Activated naive CD8-positive, alpha-beta T cell (primary cell): ENCODE measurements at regions not wholly inside any gene's neighbourhood (a gene's known extent, or its start where the extent isn't known, plus 50 kb on each side); places are given as distances from the start of the nearest gene placed in this dataset.

Experiments used
- H3K27ac Mint-ChIP-seq: one replicate; pipeline ENCODE4 v1.8.0; 2021; ENCODE audit warnings: mixed read lengths
- H3K27me3 Mint-ChIP-seq: one replicate; pipeline ENCODE4 v1.8.0; 2021; ENCODE audit warnings: mixed read lengths
- H3K36me3 Mint-ChIP-seq: one replicate; pipeline ENCODE4 v1.8.0; 2021; ENCODE audit warnings: mixed read lengths
- H3K4me1 Mint-ChIP-seq: one replicate; pipeline ENCODE4 v1.8.0; 2021; ENCODE audit warnings: low read depth, mixed read lengths
- H3K4me3 Mint-ChIP-seq: one replicate; pipeline ENCODE4 v1.8.0; 2021; ENCODE audit warnings: mild to moderate bottlenecking, mixed read lengths
- H3K9me3 Mint-ChIP-seq: one replicate; pipeline ENCODE4 v1.8.0; 2021; ENCODE audit warnings: low read depth, mixed read lengths

DNA sequence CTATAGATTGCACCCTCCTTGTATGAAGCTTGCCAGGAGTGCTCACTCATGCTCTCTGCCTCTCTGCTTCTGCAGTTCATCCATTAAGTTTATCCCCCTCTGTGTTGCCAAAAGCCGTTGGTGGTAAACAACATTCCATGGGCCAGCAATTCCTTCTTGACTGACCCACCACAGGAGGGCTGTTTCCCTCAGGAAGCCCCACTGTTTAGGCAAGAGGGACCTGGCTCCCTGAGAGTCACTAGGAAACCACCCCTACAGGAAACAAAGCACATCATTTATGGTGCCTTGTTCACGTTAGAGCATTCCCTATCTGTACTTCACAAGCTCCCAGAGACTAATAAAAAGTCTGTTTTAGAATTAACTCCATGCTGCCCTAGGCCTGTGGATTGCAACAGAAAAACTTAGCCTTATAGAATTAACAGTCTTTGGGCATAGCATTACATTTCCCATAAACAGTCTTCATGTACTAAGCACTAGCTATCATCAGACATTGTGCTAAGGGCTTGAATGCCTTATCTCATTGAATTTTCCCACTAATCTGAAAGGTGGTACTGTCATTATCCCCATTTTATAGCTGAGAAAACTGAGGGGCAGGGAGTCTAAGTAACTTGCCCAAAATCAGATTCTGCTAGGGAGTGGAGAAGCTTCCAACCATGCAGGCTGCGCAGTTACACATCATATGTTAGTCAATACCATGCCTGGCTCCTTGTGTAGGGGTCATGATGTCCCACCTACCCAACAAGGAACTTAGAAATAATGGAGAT lies 149.9 kb downstream of the SHQ1 start:
- Mint-ChIP-seq H3K4me1 (peaks cover 2% of the 10 kb centered on the region), H3K27ac (no peak overlapping the region), H3K9me3 (no peaks in the 10 kb centered on the region), H3K36me3 (no peaks in the 10 kb centered on the region), H3K27me3 (no peaks in the 10 kb centered on the region), H3K4me3 (no peak overlapping the region)

DNA sequence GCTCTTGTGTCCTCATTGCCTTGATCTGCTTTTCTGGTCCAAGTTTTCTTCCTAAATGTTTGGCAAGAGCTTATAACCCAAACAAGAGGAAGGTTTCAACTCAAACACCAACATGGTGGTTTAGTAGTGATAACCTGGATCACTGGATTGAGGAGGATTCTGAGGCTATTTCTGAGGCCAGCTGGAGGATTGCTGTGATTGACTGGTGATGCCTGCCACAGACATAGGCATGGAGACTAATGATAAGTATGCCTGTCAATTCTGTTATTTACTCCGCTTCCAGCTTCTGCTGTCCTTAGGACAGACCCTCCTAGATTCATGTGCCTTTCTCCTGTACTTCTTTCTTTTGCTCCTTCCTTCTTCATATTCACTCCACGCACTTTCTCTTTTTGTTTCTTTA lies 150.5 kb downstream of the SHQ1 start:
- H3K27me3 Mint-ChIP-seq: no peaks in the 10 kb centered on the region
- H3K36me3 Mint-ChIP-seq: no peaks in the 10 kb centered on the region
- no peaks in the 10 kb centered on the region for H3K9me3 Mint-ChIP-seq
- peaks cover 2% of the 10 kb centered on the region for H3K4me1 Mint-ChIP-seq
- H3K4me3 Mint-ChIP-seq: no peak overlapping the region
- H3K27ac Mint-ChIP-seq: no peak overlapping the region

DNA sequence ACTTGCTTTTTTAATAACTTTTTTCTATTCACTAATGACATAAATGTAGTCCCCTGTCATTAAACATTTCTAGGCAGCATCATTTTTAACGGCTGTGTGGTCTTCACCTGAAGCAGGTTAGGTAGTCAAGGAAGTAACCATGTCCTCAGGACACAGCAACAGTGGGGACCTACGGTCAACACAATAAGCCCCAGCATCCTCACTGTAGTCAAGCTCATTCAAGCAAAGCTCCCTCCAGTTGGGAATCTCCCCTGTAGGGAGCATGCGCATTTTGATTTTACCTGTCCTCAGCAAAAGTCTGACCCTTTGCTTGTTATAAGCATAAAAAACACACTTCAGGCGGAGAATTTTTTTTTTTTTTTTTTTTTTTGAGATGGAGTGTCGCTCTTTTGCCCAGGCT lies 151.4 kb downstream of the SHQ1 start:
- Mint-ChIP-seq H3K4me1 (peaks cover 2% of the 10 kb centered on the region), H3K36me3 (no peaks in the 10 kb centered on the region), H3K27ac (no peak overlapping the region), H3K9me3 (no peaks in the 10 kb centered on the region), H3K4me3 (no peak overlapping the region), H3K27me3 (no peaks in the 10 kb centered on the region)

DNA sequence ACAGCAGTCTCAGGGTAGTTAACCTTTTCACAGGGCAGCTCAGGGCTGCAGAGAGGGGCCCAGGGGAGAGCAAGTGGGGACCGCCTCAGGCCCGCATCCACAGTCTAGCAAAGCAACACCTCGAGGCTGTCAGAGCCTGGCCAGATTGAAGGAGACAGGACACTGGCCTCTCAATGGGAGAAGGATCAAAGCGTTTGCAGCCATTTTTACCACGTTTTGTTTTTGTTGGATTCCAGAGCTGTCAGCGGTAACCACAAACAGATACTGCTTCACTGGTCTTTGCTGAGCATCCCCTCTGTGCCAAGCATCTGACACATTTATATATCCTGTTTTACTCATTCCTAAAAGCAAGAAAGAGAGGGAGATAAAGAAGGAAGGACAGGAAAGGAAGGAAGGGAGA lies 153.8 kb downstream of the SHQ1 start:
- no peaks in the 10 kb centered on the region for H3K36me3 Mint-ChIP-seq
- no peaks in the 10 kb centered on the region for H3K9me3 Mint-ChIP-seq
- no peaks in the 10 kb centered on the region for H3K27me3 Mint-ChIP-seq
- no peaks in the 10 kb centered on the region for H3K4me1 Mint-ChIP-seq
- no peak overlapping the region for H3K4me3 Mint-ChIP-seq
- H3K27ac Mint-ChIP-seq: no peak overlapping the region

DNA sequence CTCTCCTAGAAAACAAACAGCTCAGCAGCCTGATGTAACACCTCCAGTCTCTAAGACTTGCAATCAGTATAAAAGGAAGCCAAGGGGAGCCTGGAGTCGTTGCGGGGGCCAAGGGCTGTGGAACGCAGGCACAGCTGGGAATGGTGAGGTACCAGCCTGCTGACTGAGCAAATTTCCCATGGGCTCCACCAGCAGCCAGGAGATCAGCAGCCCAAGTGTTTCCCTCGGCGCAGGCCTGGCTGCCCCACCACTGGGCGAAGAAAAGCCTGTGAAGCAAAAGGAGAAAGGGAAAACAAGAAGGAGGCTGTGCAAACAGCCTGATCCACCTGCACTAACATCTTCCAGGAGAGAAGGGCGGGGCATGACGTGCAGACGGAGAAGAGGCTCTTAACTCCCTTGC lies 155.3 kb downstream of the SHQ1 start:
- H3K4me1 Mint-ChIP-seq: no peaks in the 10 kb centered on the region
- H3K36me3 Mint-ChIP-seq: no peaks in the 10 kb centered on the region
- no peak overlapping the region for H3K4me3 Mint-ChIP-seq
- no peaks in the 10 kb centered on the region for H3K27me3 Mint-ChIP-seq
- H3K9me3 Mint-ChIP-seq: no peaks in the 10 kb centered on the region
- no peak overlapping the region for H3K27ac Mint-ChIP-seq

DNA sequence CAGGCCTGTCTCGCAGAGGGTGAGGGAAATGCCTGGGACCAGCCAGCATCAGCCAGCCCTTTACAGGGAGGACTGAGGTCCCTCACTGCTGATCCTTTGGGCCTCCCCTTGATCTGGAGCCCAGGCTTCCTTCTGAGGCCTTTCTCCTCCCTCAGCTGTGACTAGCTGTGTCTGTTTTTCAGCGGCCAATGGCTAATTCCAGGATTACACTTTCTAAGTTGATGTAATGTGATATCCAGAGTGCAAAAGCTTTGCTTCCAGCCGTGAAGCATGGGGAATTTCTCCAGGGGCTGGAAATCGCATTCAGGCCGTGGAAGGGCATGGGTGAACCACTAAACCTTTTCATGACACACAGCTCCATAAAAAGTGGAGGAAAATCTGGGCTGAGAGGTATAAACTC lies 157.6 kb downstream of the SHQ1 start:
- Mint-ChIP-seq H3K4me3 (no peak overlapping the region), H3K27ac (no peak overlapping the region), H3K27me3 (no peaks in the 10 kb centered on the region), H3K36me3 (no peaks in the 10 kb centered on the region), H3K9me3 (no peaks in the 10 kb centered on the region), H3K4me1 (no peaks in the 10 kb centered on the region)

DNA sequence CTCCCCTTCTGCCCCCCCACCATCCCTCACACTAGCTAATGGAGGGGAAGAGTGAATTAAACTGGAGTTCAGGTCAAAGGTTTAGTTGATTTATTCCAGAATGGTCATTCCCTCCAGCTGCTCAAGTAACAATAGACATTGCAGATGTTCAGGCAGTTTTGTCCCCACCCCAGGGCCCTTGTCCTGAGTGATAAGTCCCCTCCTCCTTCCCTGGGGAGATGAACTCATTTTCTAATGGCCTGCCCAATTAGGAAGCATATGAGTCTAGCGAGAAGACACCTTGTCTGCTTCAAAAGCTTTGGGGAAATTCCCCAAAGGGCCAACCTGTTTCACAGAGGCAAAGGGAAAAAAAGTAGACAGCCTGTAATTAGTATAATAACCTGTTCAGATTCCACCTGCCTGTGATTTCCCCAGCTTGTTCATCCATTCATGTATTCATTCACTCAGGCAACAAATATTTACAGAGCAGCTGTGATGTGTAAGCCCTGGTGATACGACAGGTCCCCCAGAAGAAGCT lies 165.3 kb downstream of the SHQ1 start:
- H3K27ac Mint-ChIP-seq: no peak overlapping the region
- H3K4me1 Mint-ChIP-seq: no peaks in the 10 kb centered on the region
- no peaks in the 10 kb centered on the region for H3K9me3 Mint-ChIP-seq
- H3K4me3 Mint-ChIP-seq: no peak overlapping the region
- H3K36me3 Mint-ChIP-seq: peaks cover 3% of the 10 kb centered on the region
- no peaks in the 10 kb centered on the region for H3K27me3 Mint-ChIP-seq

DNA sequence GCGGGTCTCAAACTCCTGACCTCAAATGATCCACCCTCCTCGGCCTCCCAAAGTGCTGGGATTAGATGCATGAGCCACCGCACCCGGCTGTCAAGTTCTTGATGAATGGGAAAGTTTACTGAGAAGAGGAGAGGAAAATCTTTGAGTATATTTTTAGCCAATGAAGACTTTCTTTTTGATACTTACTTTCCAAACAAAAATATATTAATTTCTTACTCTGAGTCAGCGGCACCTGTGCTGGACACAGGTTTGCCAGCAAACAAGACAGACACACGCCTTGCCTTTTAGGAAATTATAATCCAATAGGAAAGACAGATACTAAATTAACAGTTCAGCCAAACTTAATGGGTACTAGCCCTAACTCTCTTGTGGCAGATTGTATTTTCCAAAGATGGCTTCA lies 166.6 kb downstream of the SHQ1 start:
- Mint-ChIP-seq H3K4me1 (no peaks in the 10 kb centered on the region), H3K27ac (no peak overlapping the region), H3K36me3 (peaks cover 3% of the 10 kb centered on the region), H3K9me3 (no peaks in the 10 kb centered on the region), H3K4me3 (no peak overlapping the region), H3K27me3 (no peaks in the 10 kb centered on the region)

DNA sequence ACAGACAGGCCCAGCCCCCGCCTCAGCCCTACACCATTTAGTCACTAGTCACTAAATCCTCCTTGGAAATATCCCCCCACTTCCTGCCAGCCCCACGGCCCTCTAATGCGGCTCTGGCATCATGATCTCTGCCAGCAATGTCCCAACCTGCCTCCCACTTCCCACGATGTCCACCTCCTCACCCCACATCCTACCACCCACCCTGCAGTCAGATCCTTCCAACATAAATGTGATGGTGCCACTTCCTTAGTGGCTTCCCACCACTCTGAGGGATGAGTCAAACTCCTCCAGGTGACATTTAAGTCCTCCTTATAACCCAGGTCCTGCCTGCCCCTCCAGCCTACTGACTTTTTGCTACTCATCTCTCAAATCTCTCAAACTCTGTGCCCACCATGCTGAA lies 167.5 kb downstream of the SHQ1 start:
- Mint-ChIP-seq H3K27ac (no peak overlapping the region), H3K36me3 (peaks cover 3% of the 10 kb centered on the region), H3K27me3 (no peaks in the 10 kb centered on the region), H3K4me1 (no peaks in the 10 kb centered on the region), H3K9me3 (no peaks in the 10 kb centered on the region), H3K4me3 (no peak overlapping the region)

DNA sequence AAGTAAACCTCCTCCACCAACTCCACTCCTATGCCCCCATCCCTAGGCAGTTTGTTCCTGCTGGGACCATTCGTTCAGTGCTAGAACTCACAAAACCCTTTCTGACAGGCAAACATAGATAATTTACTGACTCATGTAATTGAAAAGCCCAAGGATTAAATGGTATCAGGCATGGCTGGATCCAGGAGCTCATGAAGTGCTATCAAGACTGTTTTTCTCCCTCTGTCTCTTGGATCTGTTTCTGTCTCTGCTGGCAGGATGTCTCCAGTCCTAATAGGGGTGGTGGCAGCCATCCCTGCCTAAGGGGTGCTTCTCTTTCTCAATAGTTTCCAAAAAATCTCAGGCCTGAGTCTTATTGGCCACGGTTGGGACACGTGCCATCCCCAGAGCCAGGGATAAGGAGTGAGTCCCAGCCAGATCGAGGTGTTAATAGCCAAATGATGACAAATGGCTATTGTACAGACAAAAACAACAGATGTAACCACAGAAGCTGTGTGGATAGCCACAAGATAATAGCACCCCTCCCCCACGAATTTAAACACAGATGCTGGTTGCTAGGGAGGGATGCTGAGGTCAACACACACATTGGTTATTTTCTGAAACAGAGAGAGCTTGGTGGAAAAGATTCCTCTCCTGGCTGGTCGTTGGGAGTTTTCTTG lies 168.6 kb downstream of the SHQ1 start:
- Mint-ChIP-seq H3K27ac (no peak overlapping the region), H3K27me3 (no peaks in the 10 kb centered on the region), H3K36me3 (peaks cover 3% of the 10 kb centered on the region)

DNA sequence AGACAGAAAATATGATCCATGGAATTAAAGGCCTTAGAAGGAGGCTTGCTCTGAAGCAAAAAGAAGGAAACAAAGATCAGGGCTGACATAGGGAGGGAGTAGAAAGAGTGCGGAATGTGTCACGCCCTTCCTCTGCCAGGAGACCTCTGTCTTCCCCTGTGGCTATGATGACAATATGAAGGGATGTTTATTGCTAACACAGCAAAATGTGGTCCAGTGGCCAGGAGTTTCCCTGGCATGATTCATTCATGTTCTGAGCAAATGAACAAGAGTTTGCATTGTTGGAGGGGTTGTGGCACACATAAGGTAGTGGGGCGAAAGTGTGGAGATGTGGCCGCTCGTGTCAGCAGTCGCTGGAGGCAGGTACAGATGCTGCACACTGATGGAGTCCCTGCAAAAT lies 169.4 kb downstream of the SHQ1 start:
- no peak overlapping the region for H3K27ac Mint-ChIP-seq
- no peaks in the 10 kb centered on the region for H3K27me3 Mint-ChIP-seq
- no peak overlapping the region for H3K4me3 Mint-ChIP-seq

More for the DNA sequence above, 168.6 kb downstream of the SHQ1 start:
- Mint-ChIP-seq H3K9me3 (no peaks in the 10 kb centered on the region), H3K4me1 (no peaks in the 10 kb centered on the region), H3K4me3 (no peak overlapping the region)

DNA sequence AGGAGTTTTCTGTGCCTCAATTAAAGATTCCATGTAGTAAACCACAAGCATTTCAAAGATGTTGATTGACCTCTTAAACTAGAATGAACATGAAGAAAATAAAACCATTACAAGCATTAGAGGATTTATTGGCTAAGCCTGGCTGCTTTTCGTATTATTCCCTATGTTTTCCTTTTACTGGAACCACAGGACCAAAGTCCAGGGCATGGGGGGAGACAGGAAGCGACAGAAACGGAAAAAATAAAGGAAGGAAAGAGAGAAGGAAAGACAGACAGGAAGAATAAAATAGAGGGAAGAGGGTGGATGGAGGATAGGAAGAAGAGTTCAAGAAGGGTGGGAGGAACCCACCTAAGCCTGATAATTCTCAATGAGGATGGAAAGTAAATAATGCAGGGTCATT lies 169.9 kb downstream of the SHQ1 start:
- Mint-ChIP-seq H3K4me1 (no peaks in the 10 kb centered on the region), H3K4me3 (no peak overlapping the region), H3K27me3 (no peaks in the 10 kb centered on the region), H3K36me3 (peaks cover 3% of the 10 kb centered on the region), H3K9me3 (no peaks in the 10 kb centered on the region), H3K27ac (no peak overlapping the region)

More for the DNA sequence above, 169.4 kb downstream of the SHQ1 start:
- Mint-ChIP-seq H3K36me3 (peaks cover 3% of the 10 kb centered on the region), H3K9me3 (no peaks in the 10 kb centered on the region), H3K4me1 (no peaks in the 10 kb centered on the region)

DNA sequence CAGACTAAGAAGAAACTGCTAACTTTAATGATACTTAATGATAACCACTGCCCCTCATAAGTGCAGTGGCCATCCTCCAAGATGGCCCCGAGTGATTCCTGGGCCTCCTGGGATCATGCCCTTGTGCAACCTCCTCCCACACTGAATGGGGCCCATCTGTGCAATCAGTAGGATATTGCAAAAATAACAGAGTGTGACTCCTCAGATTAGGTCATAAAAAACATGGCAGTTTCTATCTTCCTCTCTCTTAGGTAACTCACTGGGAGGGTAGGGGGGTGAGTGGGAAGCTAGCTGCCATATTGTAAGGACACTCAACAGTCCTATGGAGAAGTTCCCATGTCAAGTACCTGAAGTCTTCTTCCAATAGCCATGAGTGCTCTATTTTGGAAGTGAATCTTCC lies 173.0 kb downstream of the SHQ1 start:
- H3K4me1 Mint-ChIP-seq: no peaks in the 10 kb centered on the region
- no peaks in the 10 kb centered on the region for H3K9me3 Mint-ChIP-seq
- H3K27ac Mint-ChIP-seq: no peak overlapping the region
- no peaks in the 10 kb centered on the region for H3K27me3 Mint-ChIP-seq
- no peak overlapping the region for H3K4me3 Mint-ChIP-seq
- no peaks in the 10 kb centered on the region for H3K36me3 Mint-ChIP-seq

DNA sequence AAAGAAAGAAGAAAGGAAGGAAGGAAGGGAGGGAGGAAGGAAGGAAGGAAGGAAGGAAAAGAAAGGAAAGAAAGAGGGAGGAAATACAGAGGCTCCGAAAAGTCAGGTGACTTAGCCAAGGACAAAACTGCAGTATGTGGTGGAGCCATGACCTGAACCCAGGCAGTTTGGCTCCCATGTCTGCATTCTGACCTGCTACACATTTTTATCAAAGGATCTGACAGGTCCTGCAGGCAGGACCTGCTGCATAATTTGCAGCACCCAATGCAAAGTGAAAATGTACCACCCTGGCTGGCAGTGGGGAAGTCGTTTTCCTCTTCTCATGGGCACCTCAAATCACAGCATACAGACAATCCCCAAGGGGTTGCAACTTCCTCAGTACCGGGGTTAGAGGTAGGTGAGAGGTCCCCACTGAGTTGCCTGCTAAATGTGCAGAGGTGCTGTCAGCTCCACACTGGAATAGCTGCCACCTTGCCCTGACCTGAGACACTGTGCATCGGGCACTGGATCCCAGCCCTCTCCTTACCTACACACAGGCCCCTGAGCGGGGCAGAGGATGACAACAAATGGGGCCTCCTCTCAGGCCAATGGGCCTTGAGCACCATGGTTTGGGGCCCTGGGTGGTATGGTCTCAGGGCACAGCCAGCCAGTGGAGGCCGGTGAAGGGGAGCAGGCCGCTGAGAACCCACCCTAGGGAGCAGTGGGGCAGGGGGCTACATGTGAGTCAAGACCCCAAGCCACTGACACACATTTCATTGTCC lies 175.1 kb downstream of the SHQ1 start:
- Mint-ChIP-seq H3K27me3 (no peaks in the 10 kb centered on the region), H3K27ac (no peak overlapping the region), H3K9me3 (no peaks in the 10 kb centered on the region), H3K4me3 (no peak overlapping the region), H3K36me3 (no peaks in the 10 kb centered on the region), H3K4me1 (no peaks in the 10 kb centered on the region)

DNA sequence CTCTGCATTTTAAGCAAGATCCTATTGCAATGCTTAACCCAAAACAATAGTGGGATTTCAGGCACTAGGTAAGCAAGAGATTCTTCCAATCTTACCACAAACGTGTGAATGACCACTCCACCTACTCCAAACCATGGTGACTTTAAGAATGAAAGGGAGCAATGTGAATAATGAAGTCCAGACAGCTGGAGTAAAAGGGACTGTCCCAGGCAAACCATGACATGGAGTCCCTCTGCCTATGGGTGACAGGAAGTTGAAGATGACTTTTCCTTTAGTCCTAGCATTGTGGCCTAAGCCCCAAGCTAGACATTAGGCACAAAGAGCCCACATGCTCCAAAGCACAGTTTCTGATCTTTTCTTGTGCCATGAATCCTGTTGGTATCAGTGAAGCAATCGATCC lies 179.0 kb downstream of the SHQ1 start:
- Mint-ChIP-seq H3K4me1 (peaks cover 2% of the 10 kb centered on the region), H3K27ac (no peak overlapping the region)

More for the DNA sequence above, 179.0 kb downstream of the SHQ1 start:
- Mint-ChIP-seq H3K4me3 (no peak overlapping the region), H3K9me3 (no peaks in the 10 kb centered on the region), H3K36me3 (no peaks in the 10 kb centered on the region), H3K27me3 (no peaks in the 10 kb centered on the region)
